ENCODE measurements at regions not wholly inside any gene's neighbourhood (a gene's known extent, or its start where the extent isn't known, plus 50 kb on each side); places are given as distances from the start of the nearest gene placed in this dataset.

GRCh38 chr7:13185139-13185538, 497.7 kb downstream of the ARL4A start:
- TF ChIP-seq ZFX (IDR thresholded peaks at IDR 0.05; ENCODE audit: borderline replicate concordance) (no peak), CTCF (IDR thresholded peaks at IDR 0.05) (no peak)
- no peak overlapping the region for H3K27ac ChIP-seq

DNA sequence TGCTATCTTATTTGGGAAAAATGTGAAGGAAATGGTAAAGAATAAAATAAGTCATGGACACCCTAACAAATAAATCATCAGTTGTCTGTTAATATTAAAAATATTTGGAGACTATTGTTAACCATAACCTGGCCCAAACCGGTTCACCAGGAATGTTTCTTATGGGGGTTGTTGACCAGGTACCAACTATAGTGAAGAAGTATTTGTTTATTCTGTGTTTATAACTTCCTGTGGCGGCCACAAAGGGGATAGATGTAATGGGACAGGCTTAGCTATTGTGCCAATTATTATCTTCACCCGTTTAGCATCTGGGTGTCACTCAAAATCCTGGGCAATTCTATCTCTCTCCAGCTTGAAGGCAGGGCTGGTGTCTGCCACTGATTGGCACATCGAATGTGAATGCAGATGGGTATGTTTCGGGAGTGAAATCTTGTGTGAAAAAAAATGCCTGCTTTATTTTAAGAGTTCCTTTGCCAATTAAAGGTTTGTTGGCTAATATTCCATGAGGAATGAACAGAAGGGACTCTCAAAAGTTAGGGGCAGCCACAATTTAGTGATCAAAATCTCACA, 500.9 kb downstream of the ARL4A start:
- H3K27ac ChIP-seq = no peak overlapping the region
- TF ChIP-seq ZFX (IDR thresholded peaks at IDR 0.05; ENCODE audit: borderline replicate concordance) (no peak), CTCF (IDR thresholded peaks at IDR 0.05) (no peak)

GRCh38 chr7:13188922-13189321, 501.5 kb downstream of the ARL4A start:
- TF ChIP-seq ZFX (IDR thresholded peaks at IDR 0.05; ENCODE audit: borderline replicate concordance) (no peak), CTCF (IDR thresholded peaks at IDR 0.05) (no peak)
- no peak overlapping the region for H3K27ac ChIP-seq

DNA sequence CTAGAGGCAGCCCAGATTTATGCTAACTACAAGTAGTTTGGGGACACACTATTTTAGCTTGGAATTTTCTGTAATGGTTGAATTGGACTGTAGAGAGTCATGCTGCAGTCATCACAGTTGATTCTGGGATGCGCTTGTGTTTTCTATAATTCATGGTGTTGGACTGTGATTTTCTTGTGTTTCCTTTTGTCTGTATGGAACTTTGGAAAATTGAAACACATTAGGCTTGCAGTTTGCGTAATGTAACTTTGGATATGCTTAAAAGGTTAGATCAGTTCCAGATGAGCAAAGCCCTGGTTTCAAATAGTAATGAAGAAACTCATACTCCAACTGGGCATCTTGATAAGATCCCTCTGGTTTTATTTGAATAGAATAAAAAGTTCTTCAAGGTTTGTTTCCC, 502.2 kb downstream of the ARL4A start:
- no peak for TF ChIP-seq CTCF (IDR thresholded peaks at IDR 0.05)
- H3K27ac ChIP-seq = no peak overlapping the region

DNA sequence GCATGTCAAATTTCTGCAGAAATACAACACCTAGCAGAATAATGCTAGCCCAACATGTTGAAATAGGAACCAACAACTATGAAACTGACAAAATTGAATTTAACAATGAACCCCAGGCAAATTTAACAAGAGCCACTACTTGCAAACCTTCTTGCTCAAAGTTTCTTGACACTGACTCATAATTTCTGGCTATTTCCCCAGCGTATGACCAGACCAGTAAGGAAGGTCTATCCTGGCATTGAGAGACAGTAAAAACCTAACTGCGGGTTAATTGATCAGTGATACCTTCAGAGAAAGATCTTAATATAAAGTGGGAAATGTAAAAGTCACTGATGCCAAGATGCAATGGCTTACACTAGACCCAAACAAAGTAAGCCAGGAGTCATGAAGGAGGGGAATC, 510.1 kb downstream of the ARL4A start:
- TF ChIP-seq CTCF (IDR thresholded peaks at IDR 0.05) = no peak
- no peak for TF ChIP-seq ZFX (IDR thresholded peaks at IDR 0.05; ENCODE audit: borderline replicate concordance)
- no peak overlapping the region for H3K27ac ChIP-seq

- no peak overlapping the region for H3K27ac ChIP-seq
- no peak for TF ChIP-seq CTCF (IDR thresholded peaks at IDR 0.05)
- no peak for TF ChIP-seq ZFX (IDR thresholded peaks at IDR 0.05; ENCODE audit: borderline replicate concordance)
Observed at GRCh38 chr7:13198036-13198435, 510.6 kb downstream of the ARL4A start.

- TF ChIP-seq ZFX (IDR thresholded peaks at IDR 0.05; ENCODE audit: borderline replicate concordance) (no peak), CTCF (IDR thresholded peaks at IDR 0.05) (no peak)
- no peak overlapping the region for H3K27ac ChIP-seq
Observed at GRCh38 chr7:13198727-13199126, 511.3 kb downstream of the ARL4A start.

Data from 22Rv1 (cell line).